HepG2 (cell line): ENCODE measurements at regions not wholly inside any gene's neighbourhood (a gene's known extent, or its start where the extent isn't known, plus 50 kb on each side); places are given as distances from the start of the nearest gene placed in this dataset.

Experiments
- ATAC-seq: fragments of 200-7000 bp; cut with Tn5 transposase; 3 replicates; pipeline ENCODE4 v1.9.1; 2020; ENCODE audit warnings: mild to moderate bottlenecking, moderate library complexity
- BruUV-seq: library from RNA; stranded (reverse); fragments of 400-500 nt; replicated peaks from 2 replicates; lab custom pipeline; 2021; lab: Mats Ljungman, UMichigan
- CTCF ChIA-PET: fragments of 300-600 bp; formaldehyde crosslinking; extraction: SDS; loops from one replicate; lab custom pipeline; 2021; ENCODE audit warnings: low total read pairs, inconsistent platforms, low intra/inter-chr PET ratio; lab: Yijun Ruan, JAX
- POLR2A ChIA-PET: fragments of 350-600 bp; sonication (Branson Sonifier 250); formaldehyde crosslinking; loops from one replicate; lab custom pipeline; 2020; ENCODE audit warnings: antibody characterized with exemption, inconsistent platforms; lab: Yijun Ruan, JAX
- DNase-seq: peaks from one replicate; pipeline ENCODE4 v3.0.0-alpha.2; 2015; ENCODE audit warnings: low spot score
- FAIRE-seq: peaks from 3 replicates; lab custom pipeline; 2011; peaks lifted over from hg19 to GRCh38; lab: Jason Lieb, UNC
- H2AFZ ChIP-seq: one replicate; pipeline ENCODE4 v1.6.1; 2011; ENCODE audit warnings: low read length, inconsistent platforms
- H3K27ac ChIP-seq: fragments of 300-600 bp; 3 replicates; pipeline ENCODE4 v1.8.0; 2011; ENCODE audit warnings: mixed run types, mild to moderate bottlenecking, mixed read lengths, low read length, inconsistent platforms; ENCODE audit not compliant: insufficient read depth; ENCODE audit errors: extremely low read length
- H3K27me3 ChIP-seq, 2 experiments: fragments of 200-600 bp in 1 of 2; 2 replicates in 1 of 2; 3 replicates in 1 of 2; pipeline versions ENCODE4 v1.6.0 to v1.8.0; 2011; ENCODE audit warnings: low read length in 2 of 2, mild to moderate bottlenecking in 2 of 2, moderate library complexity in 2 of 2, inconsistent platforms in 1 of 2; ENCODE audit not compliant: insufficient read depth in 2 of 2, control insufficient read depth in 1 of 2
- H3K36me3 ChIP-seq, 2 experiments: fragments of 200-600 bp in 1 of 2; replicated peaks in 1 of 2; 2 replicates in 1 of 2; 3 replicates in 1 of 2; pipeline versions ENCODE4 v1.5.1 to v1.8.0; 2011; ENCODE audit warnings: low read length in 2 of 2, inconsistent platforms in 1 of 2; ENCODE audit not compliant: insufficient read depth in 2 of 2, control insufficient read depth in 1 of 2
- H3K4me1 ChIP-seq: 2 replicates; pipeline ENCODE4 v1.5.1; 2012; ENCODE audit warnings: low read length, inconsistent platforms; ENCODE audit not compliant: insufficient read depth
- H3K4me2 ChIP-seq: 2 replicates; pipeline ENCODE4 v1.6.0; 2011; ENCODE audit warnings: low read depth, low read length, inconsistent platforms
- H3K4me3 ChIP-seq, 3 experiments: fragments of 200-600 bp in 1 of 3; sonication (generic), shearing (Covaris generic) in 1 of 3; replicated peaks in 1 of 3; 2 replicates each; pipeline ENCODE4 v1.5.1; 2011 to 2016; ENCODE audit warnings: low read length in 3 of 3, inconsistent platforms in 2 of 3, low read depth in 2 of 3, mild to moderate bottlenecking in 2 of 3, control low read depth in 1 of 3, mixed read lengths in 1 of 3; ENCODE audit not compliant: insufficient read depth in 1 of 3
- H3K79me2 ChIP-seq: one replicate; pipeline ENCODE4 v1.6.1; 2011; ENCODE audit warnings: low read length, inconsistent platforms; ENCODE audit not compliant: insufficient read depth
- H3K9ac ChIP-seq: 2 replicates; pipeline ENCODE4 v1.6.0; 2011; ENCODE audit warnings: mild to moderate bottlenecking, low read depth, low read length, inconsistent platforms; ENCODE audit not compliant: insufficient read depth
- H3K9me3 ChIP-seq: 2 replicates; pipeline ENCODE4 v1.5.1; 2012; ENCODE audit warnings: mild to moderate bottlenecking, low read length
- H4K20me1 ChIP-seq: 2 replicates; pipeline ENCODE4 v1.6.0; 2011; ENCODE audit warnings: inconsistent platforms, mild to moderate bottlenecking, low read length, moderate library complexity; ENCODE audit not compliant: insufficient read depth
- CCAR2 ChIP-seq: fragments of 200-400 bp; formaldehyde crosslinking; optimal IDR thresholded peaks from 2 replicates; pipeline ENCODE3; 2018; ENCODE audit warnings: low read depth, mild to moderate bottlenecking, low read length, moderate library complexity
- CHD4 ChIP-seq: fragments of 200-600 bp; sonication (generic); IDR thresholded peaks from 2 replicates; pipeline ENCODE4 v1.7.0; 2017; ENCODE audit warnings: mild to moderate bottlenecking, low read length, borderline replicate concordance
- EEA1 ChIP-seq: sonication (generic); formaldehyde crosslinking; IDR thresholded peaks from 2 replicates; pipeline ENCODE4 v1.5.1; 2020; ENCODE audit warnings: mild to moderate bottlenecking, missing genetic modification reagents, borderline replicate concordance
- ERF ChIP-seq: IDR thresholded peaks from 2 replicates; pipeline ENCODE4 v1.6.1; 2018; ENCODE audit warnings: missing biosample characterization, missing genetic modification reagents
- JDP2 ChIP-seq: sonication (generic); formaldehyde crosslinking; IDR thresholded peaks from 2 replicates; pipeline ENCODE4 v1.8.1; 2022; ENCODE audit warnings: missing genetic modification reagents, borderline replicate concordance
- LBX2 ChIP-seq: sonication (generic); formaldehyde crosslinking; IDR thresholded peaks from 2 replicates; pipeline ENCODE4 v1.5.0; 2020; ENCODE audit warnings: missing genetic modification reagents, mild to moderate bottlenecking, borderline replicate concordance
- RERE ChIP-seq: IDR thresholded peaks from 2 replicates; pipeline ENCODE4 v1.6.1; 2016; ENCODE audit warnings: low read depth, missing genetic modification reagents, missing compliant biosample characterization
- SMYD3 ChIP-seq: sonication (generic); formaldehyde crosslinking; IDR thresholded peaks from 2 replicates; pipeline ENCODE4 v1.8.1; 2023; ENCODE audit warnings: mild to moderate bottlenecking, missing genetic modification reagents
- SOX6 ChIP-seq, 2 experiments: fragments of 450-650 bp in 1 of 2; sonication (generic) in 1 of 2; formaldehyde crosslinking in 1 of 2; IDR thresholded peaks; 2 replicates each; pipeline versions ENCODE4 v1.4.0 to v1.6.1; 2017 to 2020; ENCODE audit warnings: antibody characterized with exemption in 1 of 2, mild to moderate bottlenecking in 1 of 2, missing genetic modification reagents in 1 of 2
- SP140L ChIP-seq: sonication (generic); formaldehyde crosslinking; IDR thresholded peaks from 2 replicates; pipeline ENCODE4 v1.4.0; 2020; ENCODE audit warnings: missing genetic modification reagents, borderline replicate concordance
- SRSF4 ChIP-seq: fragments of 200-400 bp; formaldehyde crosslinking; IDR thresholded peaks from one replicate; pipeline ENCODE4 v1.6.1; 2018; ENCODE audit warnings: mild to moderate bottlenecking, low read depth, low read length, moderate library complexity; ENCODE audit not compliant: poor library complexity, severe bottlenecking
- THAP11 ChIP-seq: IDR thresholded peaks from 2 replicates; pipeline ENCODE4 v1.6.1; 2016; ENCODE audit warnings: missing biosample characterization, missing genetic modification reagents
- ZBTB25 ChIP-seq: IDR thresholded peaks from 2 replicates; pipeline ENCODE4 v1.6.1; 2018; ENCODE audit warnings: missing genetic modification reagents
- ZBTB46 ChIP-seq: sonication (generic); formaldehyde crosslinking; IDR thresholded peaks from 2 replicates; pipeline ENCODE4 v1.4.0; 2020; ENCODE audit warnings: mild to moderate bottlenecking, missing genetic modification reagents, borderline replicate concordance
- ZFYVE20 ChIP-seq: sonication (generic); formaldehyde crosslinking; IDR thresholded peaks from 2 replicates; pipeline ENCODE4 v1.8.0; 2023; ENCODE audit warnings: low read depth, mild to moderate bottlenecking, moderate library complexity, missing genetic modification reagents, borderline replicate concordance
- ZKSCAN1 ChIP-seq: fragments of 150-350 bp; IDR thresholded peaks from 2 replicates; pipeline ENCODE4 v1.6.1; 2014; ENCODE audit warnings: low read length
- ZNF343 ChIP-seq: sonication (generic); formaldehyde crosslinking; IDR thresholded peaks from 2 replicates; pipeline ENCODE4 v1.4.0; 2020; ENCODE audit warnings: mild to moderate bottlenecking, missing genetic modification reagents
- ZNF724P ChIP-seq: sonication (generic); formaldehyde crosslinking; IDR thresholded peaks from 2 replicates; pipeline ENCODE4 v1.8.0; 2022; ENCODE audit warnings: missing genetic modification reagents, borderline replicate concordance
- WGBS: methylation state at CpG from one replicate; pipeline ENCODE4 v1.1.6; 2017; ENCODE audit warnings: low lambda C conversion rate; 5-methylcytosine and 5-hydroxymethylcytosine counted together
- in situ Hi-C: cut with HindIII; loops from 2 replicates; pipeline ENCODE4 v1.10.0; 2017; ENCODE audit warnings: low pct_unique_long_range_greater_than_20kb; ENCODE audit not compliant: extremely low pct_ligation_motif_present
- intact Hi-C: fragments of 100-400 bp; cut with micrococcal nuclease; formaldehyde crosslinking; loops from one replicate; pipeline ENCODE4 v1.10.0; 2022; ENCODE audit not compliant: unreplicated experiment

GRCh38 chr1:97014426-97014825, 292.8 kb downstream of the PTBP2 start:
- in situ Hi-C loops (no loop called here), intact Hi-C loops (no loop called here)
- Histone ChIP-seq H3K27me3 (no peaks in the 10 kb centered on the region), H3K4me2 (no peak overlapping the region), H3K36me3 (no peaks in the 10 kb centered on the region), H2AFZ (no peak overlapping the region), H3K4me1 (no peaks in the 10 kb centered on the region), H3K9me3 (no peaks in the 10 kb centered on the region), H3K27ac (no peak overlapping the region), H3K9ac (no peak overlapping the region), H3K4me3 (no peak overlapping the region), H3K79me2 (no peaks in the 10 kb centered on the region), H4K20me1 (no peaks in the 10 kb centered on the region)
- TF ChIP-seq LBX2 (CRISPR knock-in tag) (no peak), ZNF343 (CRISPR knock-in tag) (no peak), ZNF724P (CRISPR knock-in tag) (no peak), EEA1 (CRISPR knock-in tag) (no peak), SMYD3 (CRISPR knock-in tag) (no peak), ZKSCAN1 (no peak), ZBTB25 (no peak), ERF (no peak), JDP2 (CRISPR knock-in tag) (no peak), RERE (CRISPR knock-in tag) (no peak), SOX6 (IDR thresholded peaks at IDR 0.05) (no peak), SOX6 (CRISPR knock-in tag; IDR thresholded peaks at IDR 0.05) (no peak), CCAR2 (no peak), ZBTB46 (CRISPR knock-in tag) (no peak), SP140L (CRISPR knock-in tag) (no peak), THAP11 (CRISPR knock-in tag) (no peak), CHD4 (no peak), SRSF4 (no peak), ZFYVE20 (CRISPR knock-in tag) (no peak)
- FAIRE-seq (no peak), ATAC-seq (no peak), DNase-seq (no peak)
- CTCF ChIA-PET = no interaction called here
- POLR2A ChIA-PET = no interaction called here
- WGBS = 0% methylated on average over 1 of the region's 1 CpG
- no TSS peak for BruUV-seq
